HG03108 (cell line): ENCODE measurements at regions not wholly inside any gene's neighbourhood (a gene's known extent, or its start where the extent isn't known, plus 50 kb on each side); places are given as distances from the start of the nearest gene placed in this dataset.
"Not testable (repeated sequence)": the region's sequence is repeated elsewhere in the genome, so short reads cannot be mapped to it uniquely, and the experiment has no call there.

ENCODE experiments used
- ATAC-seq: cut with Tn5 transposase; IDR thresholded peaks from one replicate; pipeline ENCODE4 v1.9.1; 2021; ENCODE audit warnings: moderate library complexity; ENCODE audit not compliant: unreplicated experiment

DNA sequence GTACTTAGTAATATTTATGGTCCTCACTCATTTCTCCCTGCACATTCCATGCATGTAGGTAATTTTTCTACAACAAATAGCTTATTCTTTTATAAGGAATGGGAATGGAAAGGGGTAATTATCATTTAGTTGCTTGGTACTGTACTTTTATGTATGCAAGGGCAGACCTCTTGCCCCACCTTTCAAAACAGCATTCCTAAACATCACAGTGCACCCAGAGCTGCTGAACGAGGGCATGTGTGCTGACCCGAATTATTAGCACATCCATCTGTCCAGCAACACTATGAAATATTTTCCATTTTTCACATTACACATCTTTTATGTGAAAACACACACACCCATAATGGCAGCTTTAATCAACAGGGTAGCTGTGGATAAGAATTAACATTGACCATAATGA is 228.6 kb upstream of the ARRDC3 start:
- no peak for ATAC-seq

DNA sequence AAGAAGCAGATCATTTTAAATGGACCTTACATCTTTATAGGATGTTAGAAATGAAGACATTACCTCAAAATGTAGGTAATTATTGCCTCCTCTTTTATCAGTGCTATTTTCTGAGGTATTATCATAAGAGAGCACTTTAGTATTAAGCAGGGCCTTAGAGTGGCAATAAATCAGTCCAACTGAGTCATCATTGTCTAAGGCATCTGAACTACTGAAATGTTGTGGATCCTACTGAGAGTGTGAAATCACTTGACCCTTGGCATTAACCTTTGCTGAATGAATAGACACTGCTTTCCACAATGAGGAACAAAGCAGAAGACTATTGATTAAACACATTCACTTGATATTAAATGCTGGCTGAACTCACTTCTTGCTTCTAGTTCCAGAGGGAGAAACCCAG is 224.6 kb upstream of the ARRDC3 start:
- ATAC-seq = no peak

DNA sequence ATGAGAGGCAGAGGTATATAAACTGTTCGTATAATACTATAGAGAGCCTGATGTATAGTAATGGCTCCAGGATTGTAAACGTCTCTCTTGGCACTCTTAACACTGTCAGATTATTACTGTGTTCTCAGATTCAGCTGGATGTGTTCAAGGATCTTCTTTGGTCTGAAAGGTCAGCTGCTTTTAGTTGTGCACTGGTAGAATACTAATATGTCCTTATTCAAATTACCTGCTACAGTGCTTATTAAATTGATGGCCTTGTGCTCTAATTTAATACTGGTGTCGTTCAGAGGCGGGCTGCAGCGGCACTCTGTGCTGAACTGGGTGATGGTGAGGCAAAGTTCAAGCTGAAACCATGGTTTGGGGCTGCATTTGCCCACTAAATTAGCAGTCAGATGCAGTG is 216.7 kb upstream of the ARRDC3 start:
- no peak for ATAC-seq

DNA sequence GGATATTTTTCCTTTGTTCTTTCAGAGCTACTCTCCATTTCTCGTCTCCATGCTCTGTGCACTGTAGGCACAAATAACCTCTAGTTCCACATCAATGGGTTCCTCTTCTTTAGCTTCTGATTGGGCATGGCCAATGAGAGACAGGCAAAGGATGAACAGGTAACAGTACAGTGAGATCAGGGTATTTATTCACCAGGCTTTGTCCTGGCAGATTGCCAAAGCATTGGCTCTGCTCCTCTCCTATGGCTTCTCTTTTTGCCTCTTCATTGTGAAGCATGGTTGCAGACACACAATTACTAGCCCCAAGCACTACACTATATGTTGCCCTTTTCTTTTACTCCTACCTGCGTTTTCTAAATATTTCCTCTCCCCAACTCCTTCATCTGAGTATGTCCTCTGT is 215.1 kb upstream of the ARRDC3 start:
- ATAC-seq = no peak

DNA sequence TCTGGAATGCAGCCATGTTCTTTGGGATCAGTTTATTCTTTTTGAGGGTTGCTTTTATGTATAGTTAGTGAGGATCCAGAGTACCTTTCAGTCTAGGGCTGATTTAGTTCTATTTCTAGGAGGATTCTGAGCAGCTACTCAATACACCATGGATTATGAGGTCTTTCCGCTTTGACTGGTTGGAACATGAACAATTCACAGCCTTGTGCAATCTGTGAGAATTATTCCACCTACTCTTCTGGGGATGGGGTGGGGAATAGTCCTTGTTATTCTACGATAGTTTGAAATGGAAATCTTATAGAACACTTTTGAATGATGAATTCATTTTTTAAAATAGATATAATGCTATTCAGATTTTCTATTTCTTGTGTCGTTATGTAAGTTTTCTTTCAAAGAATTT is 212.3 kb upstream of the ARRDC3 start:
- no peak for ATAC-seq

DNA sequence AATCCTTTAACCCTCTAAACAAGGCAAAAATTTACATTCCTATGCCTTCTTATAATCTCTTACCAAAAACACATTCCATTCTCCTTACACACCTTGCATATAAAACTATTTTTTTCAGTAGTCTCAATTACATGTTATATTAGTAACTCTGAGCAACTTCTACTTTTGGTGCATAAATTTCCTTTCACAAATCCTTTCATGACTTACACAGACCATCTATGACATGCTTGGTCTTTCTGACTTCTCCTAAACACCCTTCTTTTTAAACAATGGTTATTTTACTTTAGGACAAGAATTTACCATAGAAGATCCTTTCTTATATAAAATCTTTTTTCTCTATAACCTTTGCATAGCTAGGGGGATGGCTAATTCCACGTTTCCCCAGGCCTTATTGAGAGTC is 208.0 kb upstream of the ARRDC3 start:
- ATAC-seq = no peak

DNA sequence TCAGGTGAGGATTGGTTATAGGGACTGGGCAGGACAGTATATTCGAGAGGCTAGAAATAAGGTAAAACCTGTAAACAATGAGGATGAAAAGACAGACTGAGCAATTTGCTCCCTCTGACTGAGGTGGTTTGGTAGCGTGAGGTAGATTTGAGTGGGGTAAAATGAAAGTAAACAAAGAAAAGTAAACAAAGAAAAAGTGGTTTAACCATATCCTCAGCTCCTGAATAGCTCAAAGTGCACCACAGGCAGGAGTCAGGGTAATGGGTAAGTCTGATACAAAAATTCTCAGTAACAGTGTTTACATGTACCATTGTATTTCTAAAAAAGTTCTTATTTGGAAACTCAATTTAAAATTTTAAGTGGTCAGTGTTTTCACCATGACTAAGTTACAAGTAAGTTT is 203.1 kb upstream of the ARRDC3 start:
- no peak for ATAC-seq

DNA sequence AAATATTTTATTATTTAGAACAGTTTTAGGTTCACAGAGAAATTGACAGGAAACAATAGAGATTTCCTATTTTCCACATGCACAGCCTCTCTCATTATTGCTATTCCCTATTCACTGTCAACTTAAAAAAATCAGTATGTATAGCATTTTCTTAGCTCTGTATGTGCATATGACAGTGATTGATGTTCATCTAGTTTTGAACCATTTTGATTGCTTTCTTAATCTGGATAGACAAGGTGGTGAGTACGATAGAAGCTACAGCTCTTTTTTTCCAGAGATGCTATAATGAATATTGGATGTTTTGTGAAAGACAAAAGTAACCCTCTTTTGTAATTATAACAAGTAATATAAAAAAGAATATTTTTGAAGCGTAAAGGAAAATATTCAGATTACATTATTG is 201.2 kb upstream of the ARRDC3 start:
- ATAC-seq = no peak

DNA sequence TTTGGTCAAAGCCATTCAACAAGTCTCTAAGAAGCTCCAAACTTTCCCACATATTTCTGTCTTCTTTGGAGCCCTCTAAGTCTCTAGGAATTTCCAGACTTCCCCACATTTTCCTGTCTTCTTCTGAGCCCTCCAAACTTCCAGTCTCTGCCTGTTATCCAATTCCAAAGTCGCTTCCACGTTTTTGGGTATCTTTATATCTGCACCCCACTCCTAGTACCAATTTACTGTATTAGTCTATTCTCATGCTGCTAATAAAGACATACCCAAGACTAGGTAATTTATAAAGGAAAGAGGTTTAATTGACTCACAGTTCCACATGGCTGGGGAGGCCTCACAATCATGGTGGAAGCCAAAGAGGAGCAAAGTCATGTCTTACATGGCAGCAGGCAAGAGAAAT is 182.9 kb upstream of the ARRDC3 start:
- not testable (repeated sequence) for ATAC-seq

DNA sequence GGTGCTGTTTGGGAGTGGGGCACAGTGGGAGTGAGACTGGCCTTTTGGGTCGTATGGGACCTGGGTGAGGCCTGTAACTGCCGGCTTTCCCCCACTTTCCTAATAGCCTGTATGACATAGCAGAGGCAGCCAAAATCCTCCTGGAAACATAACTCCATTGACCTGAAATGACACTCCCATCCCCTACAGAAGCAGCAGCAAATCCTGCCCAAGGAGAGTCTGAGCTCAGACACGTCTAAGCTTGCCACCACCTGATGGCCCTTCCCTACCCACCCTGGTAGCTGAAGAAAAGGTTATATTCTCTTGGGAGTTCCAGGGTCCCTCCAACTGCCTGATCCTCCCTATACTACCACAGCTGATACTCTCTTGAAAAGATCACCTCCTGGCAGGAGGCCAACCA is 179.8 kb upstream of the ARRDC3 start:
- no peak for ATAC-seq

DNA sequence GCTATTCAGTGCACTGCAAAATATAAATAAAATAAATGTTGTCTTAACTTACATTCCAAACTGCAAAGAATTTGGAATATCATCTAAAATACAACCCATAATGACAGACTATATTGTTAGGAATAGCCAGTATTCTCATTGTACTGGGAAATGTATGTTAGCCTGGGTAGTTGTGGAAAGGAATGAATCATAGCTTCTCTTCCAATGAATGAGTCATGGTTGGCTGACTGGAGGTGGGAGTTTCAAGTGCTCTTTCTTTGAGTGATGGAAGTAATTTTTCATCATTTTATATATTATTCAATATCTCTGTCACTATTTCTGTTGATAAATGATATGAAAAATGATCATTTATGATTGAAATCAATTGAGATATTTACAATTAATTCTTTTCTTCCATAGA is 158.6 kb upstream of the ARRDC3 start:
- ATAC-seq = no peak

DNA sequence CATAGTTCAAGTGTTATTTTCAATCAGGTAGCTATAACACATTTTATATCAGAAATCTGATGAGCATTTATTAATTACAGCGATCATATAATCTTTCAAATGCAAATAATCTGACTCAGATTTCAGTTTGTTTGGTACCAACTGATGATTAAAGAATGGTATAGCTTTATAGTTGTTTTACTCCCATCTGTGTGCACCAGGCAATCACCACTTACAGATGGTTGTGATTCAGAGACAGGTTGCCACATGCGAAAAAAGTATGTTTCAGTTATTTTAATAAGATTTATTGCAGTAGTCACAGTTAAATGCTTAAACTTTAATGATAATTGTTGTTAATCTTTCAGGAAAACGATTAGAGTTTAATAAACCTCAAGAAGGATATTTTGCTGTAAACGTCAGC is 155.1 kb upstream of the ARRDC3 start:
- no peak for ATAC-seq

DNA sequence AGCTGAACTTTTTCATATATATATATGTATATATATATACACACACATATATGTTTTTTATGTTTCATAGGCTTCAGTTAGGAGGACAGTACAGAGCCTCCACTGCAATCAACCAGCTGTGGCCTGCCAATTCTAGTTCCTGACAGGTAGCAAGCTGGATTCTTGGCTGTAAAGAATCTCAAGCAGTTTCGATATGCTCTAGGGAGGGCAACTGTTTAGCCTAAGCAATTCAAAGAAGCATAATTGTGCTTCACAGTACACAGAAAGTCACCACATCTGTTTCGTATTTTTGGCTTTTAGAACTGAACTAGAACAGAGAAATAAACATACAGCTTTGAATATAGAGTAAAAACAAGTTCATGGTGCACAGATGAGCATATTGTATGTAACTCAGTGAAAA is 152.4 kb upstream of the ARRDC3 start:
- no peak for ATAC-seq

DNA sequence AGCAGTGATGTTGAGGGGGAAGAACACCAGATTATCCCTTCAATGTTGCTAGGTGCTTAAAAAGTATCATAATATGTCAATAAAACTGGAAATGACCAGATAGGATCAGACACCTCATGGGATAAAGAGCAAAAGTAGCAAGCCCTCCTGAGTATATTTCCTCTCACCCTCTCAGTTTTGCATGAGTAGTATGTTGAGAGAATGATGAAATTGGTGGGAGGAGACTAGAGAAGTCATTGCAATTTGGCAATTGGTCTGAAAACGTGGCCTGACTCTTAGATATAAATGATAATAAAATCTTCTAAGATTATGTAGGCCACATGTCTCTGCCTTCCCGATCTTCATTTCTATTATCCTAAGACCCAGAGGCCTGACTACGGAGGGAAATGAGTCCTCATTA is 151.2 kb upstream of the ARRDC3 start:
- ATAC-seq = no peak

DNA sequence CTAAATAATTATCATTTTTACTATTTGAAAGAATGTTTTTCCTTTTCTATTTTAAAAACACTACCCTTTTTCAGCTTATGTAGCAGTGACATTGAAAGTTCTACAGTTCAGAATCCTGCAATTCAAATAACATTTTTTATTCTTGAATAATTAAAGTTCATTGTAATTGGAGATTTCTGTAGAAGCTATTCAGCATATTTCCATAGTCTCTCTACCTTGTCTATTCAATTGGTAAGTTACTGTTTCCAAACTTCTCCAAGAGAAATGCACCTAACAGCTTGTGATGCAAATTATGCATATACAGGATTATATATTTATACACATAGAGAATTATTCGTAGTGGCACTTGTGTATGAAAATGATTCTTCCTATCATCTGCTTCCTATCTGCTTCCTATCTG is 149.7 kb upstream of the ARRDC3 start:
- ATAC-seq = no peak

DNA sequence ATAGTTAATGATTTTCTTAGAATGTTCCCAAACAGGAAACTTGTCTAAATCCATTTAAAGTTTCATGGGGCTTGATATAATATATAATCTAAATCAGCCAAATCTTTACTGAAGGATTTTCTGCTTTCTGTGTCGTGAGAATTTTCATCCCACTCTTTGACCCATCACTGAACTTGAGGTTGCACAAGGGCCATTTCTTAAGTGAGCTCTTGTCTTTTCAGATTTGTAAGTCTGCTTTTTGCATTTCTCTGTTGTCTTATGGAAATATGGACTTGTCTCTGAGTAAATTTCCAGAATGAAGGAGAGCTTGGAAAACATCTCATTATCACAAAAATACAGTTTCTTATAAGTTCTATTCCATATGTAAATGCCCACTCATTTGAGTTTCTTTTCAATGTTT is 149.2 kb upstream of the ARRDC3 start:
- no peak for ATAC-seq

DNA sequence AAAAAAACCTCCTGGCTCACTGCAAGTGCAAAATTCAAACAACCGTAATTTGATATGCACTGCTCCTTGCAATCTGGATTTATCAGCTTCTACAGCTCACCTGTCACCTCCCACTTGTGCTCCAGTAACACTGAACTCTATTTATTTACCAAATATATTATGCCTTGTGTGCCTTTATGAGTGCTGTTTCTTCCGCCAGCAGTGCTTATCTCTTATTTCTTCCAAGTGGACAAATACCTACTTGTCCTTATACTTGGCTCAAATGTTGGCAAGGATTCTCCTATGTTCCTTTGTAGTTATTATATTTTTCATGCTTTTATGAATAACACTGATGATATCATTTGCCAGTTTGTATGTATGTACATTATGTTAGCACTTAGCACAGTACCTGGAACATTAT is 145.7 kb upstream of the ARRDC3 start:
- no peak for ATAC-seq

DNA sequence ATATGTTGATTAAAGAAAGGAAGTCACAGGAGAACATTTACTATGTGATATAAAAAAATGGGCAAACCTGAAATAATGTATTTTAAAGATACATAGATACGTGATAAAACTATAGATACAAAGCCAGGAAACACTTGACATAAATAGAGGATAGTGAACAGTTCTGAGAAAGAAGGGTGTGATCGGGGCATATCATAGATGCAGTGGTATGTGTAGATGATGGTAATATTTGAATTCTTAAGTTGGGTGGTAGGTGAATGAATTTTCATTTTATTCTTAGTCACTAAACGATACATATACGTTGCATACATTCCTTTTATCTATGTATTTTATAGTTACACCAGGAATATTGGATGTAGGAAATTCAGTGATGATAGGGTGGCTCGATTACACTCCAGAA is 138.7 kb upstream of the ARRDC3 start:
- ATAC-seq = no peak

DNA sequence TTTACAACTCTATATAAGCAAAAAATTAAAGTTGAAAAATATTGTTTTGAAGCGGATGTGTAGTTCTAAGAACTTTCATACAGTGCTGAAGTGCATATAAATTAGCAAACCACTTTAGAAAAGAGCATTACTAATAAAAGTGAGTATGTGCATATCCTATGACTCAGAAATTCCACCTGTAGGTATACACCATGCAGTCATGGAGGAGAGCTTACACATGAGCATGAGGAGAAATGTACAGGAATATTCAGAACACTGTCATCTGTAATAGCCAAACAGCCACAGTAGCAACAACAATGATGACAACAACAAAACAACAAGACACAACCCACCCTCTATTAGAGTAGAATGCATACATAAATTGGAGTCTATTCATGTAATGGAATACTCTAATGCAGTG is 138.2 kb upstream of the ARRDC3 start:
- no peak for ATAC-seq

DNA sequence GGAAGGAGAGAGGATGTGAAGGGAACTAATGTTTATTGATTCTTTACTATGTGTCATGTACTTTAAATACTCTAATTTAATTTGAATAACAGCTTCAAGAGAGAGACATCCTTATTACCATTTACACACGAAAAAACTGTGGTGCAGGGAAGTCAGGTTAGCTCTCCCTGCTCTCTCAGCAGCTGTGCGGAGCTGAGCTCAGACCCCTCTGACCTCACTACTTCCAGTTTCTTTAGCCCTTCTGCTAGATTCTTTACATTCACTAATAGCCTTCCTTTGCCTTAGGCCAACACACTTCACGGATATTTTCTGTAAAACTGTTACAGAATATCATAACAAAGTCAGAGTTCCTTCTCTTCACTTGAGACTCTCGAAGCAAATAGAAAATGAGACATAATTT is 131.3 kb upstream of the ARRDC3 start:
- ATAC-seq = no peak

DNA sequence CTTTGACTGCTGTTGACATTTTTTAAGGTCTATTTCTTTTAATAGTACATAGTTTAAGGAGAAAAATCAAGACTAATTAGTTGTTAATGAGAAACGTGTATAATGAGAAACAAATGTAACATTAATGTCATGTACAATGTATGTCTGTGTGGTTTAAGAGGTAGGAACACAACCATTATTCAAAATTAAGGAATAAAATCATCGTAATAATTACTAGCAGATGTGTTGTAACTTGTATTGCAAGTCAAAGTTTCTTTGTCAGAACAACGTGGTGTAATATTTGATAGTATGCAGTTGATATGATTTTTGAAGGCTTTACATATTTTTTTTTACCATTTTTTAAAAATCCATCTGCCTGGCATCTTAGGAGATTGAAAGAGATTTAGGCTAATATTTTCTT is 120.2 kb upstream of the ARRDC3 start:
- no peak for ATAC-seq

DNA sequence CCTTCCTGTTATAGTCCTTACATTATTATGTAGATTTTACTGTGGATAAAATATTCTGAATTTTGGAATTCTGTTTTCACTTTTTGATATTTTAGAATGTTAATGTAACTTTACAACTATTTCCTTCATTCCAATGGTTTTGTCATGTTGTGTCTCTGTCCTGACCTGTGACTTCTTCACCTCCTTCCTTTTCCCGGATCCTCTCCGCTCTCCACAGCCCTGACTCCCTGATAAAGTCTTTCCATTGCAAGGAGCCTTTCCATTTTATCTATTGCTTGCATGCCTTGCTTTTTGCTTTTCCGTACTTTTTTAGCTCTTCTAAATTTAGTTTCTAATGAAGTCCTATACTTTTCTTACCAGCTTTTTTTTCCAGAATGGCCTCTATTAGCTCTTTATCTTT is 117.6 kb upstream of the ARRDC3 start:
- no peak for ATAC-seq

DNA sequence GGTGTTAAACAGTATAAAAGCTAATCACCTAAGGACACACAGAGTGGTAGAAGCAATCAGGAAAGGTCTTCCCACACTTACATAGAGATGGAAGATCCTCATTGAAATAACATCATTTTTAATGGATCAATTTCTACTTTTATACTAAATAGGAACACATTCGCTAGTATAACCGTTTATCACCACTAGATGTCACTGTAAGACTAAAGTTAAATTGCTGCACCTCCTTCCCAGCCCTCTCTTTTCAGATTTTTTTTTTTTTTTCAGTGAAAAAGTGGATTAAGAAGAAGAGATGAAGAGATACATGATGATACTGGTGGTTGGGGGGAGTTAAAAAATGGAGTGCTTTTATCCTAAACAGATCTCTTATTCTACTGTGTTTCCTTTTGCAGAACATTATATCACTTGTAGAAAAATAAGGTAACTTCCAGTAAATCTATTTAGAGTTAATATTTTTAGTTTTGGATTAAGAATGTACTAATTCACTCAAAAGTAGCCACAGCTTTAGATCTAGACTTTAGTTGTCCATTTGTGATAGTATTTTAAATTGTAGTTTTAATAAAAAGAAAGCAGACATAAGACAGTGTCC is 116.9 kb upstream of the ARRDC3 start:
- no peak for ATAC-seq

DNA sequence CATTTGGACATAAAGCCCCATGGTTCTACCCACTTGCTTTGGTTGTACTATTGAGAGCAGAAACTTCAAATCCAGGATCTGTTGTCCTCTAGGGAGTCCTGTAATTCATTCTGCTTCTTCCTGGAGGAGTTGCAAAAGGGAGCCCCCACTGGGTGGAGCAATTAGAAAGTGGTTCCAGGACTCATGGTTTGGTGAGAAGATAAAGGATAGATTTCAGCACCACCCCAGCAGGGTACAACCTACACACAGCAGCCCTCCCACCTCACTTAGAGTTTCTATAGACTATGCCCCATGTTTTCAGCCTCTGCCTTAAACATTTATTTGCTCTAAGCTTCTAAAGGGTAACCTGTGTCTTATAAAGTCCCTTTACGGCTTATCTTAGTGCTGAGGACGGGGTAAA is 112.6 kb upstream of the ARRDC3 start:
- no peak for ATAC-seq
